ENCODE measurements at regions not wholly inside any gene's neighbourhood (a gene's known extent, or its start where the extent isn't known, plus 50 kb on each side); places are given as distances from the start of the nearest gene placed in this dataset.
A peak's percentile ranks its signal among the peaks of the same experiment; 100 is the strongest.

- DNase-seq: no peak
These were observed 388.4 kb upstream of the RASGEF1B start for GRCh38 chr4:81860111-81860510.

- no peak for DNase-seq
These were observed 382.7 kb upstream of the RASGEF1B start for GRCh38 chr4:81854406-81854805.

- DNase-seq: no peak
These were observed 380.5 kb upstream of the RASGEF1B start for GRCh38 chr4:81852031-81852715.

- DNase-seq: no peak
These were observed 379.0 kb upstream of the RASGEF1B start for GRCh38 chr4:81850701-81851100.

GRCh38 chr4:81845761-81846160, 374.1 kb upstream of the RASGEF1B start:
- no peak for DNase-seq

- DNase-seq: no peak
These were observed 373.6 kb upstream of the RASGEF1B start for GRCh38 chr4:81845273-81845672.

GRCh38 chr4:81844717-81845116, 373.0 kb upstream of the RASGEF1B start:
- peak; percentile 66 for DNase-seq

- peak; percentile 13 for DNase-seq
These were observed 367.8 kb upstream of the RASGEF1B start for GRCh38 chr4:81839347-81840042.

- no peak for DNase-seq
These were observed 366.9 kb upstream of the RASGEF1B start for GRCh38 chr4:81838586-81838985.

GRCh38 chr4:81836716-81837115, 365.0 kb upstream of the RASGEF1B start:
- DNase-seq: no peak

- DNase-seq: no peak
These were observed 361.9 kb upstream of the RASGEF1B start for GRCh38 chr4:81833576-81833975.

- no peak for DNase-seq
These were observed 357.3 kb upstream of the RASGEF1B start for GRCh38 chr4:81828991-81829390.

GRCh38 chr4:81827577-81828202, 356.0 kb upstream of the RASGEF1B start:
- DNase-seq: no peak

- no peak for DNase-seq
These were observed 355.2 kb upstream of the RASGEF1B start for GRCh38 chr4:81826817-81827424.

- DNase-seq: no peak
These were observed 354.6 kb upstream of the RASGEF1B start for GRCh38 chr4:81826335-81826734.

GRCh38 chr4:81818385-81818920, 346.7 kb upstream of the RASGEF1B start:
- no peak for DNase-seq

GRCh38 chr4:81816031-81816761, 344.5 kb upstream of the RASGEF1B start:
- no peak for DNase-seq

- no peak for DNase-seq
These were observed 343.4 kb upstream of the RASGEF1B start for GRCh38 chr4:81814987-81815541.

- DNase-seq: no peak
These were observed 340.0 kb upstream of the RASGEF1B start for GRCh38 chr4:81811562-81812293.

GRCh38 chr4:81808011-81808672, 336.4 kb upstream of the RASGEF1B start:
- DNase-seq: peak; percentile 98

- no peak for DNase-seq
These were observed 335.7 kb upstream of the RASGEF1B start for GRCh38 chr4:81807386-81807785.

Measured in NCI-H1092 treated with DMSO at 0.1 percent for 48 hours (cell line).